ENCODE measurements at regions not wholly inside any gene's neighbourhood (a gene's known extent, or its start where the extent isn't known, plus 50 kb on each side); places are given as distances from the start of the nearest gene placed in this dataset.
"Not testable (repeated sequence)": the region's sequence is repeated elsewhere in the genome, so short reads cannot be mapped to it uniquely, and the experiment has no call there.

DNA sequence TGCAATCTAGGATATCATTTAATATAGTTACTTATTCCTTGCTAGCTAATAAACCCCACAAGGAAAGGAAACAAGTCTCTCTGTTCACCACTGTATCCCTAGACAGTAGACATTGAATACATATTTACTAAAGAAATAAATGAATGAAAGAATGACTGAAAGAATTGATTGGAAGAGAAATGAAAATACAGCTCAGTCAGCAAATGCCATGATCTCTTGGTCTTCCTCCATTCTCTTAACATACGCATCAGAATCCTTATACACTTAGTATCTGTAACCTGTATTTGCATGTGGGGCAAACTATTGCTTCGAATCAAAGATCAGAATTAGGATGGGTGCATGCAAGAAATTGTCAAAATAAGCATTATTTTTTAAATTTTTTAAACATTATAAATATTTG is 500.8 kb upstream of the ADGRL2 start:
- FAIRE-seq = no peak
- no peak for DNase-seq (ENCODE audit: low spot score)

DNA sequence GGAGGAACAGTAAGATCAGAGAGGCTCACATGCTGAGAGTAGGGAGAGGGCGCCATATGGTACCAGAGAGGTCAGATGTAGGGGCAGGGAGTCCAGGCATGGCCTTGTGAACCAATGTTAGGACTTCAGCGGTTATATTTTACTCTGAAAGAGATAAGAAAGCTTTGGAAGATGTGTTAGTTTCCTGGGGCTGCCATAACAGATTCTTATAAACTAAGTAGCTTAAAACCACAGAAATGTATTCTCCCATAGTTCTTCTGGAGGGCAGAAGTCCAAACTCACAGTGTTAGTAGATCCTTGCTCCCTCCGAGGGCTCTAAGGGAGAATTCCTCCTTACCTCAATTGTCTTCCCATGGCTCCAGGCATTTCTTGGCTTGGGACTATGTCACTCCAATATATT is 502.5 kb upstream of the ADGRL2 start:
- no peak for FAIRE-seq
- no peak for DNase-seq (ENCODE audit: low spot score)

DNA sequence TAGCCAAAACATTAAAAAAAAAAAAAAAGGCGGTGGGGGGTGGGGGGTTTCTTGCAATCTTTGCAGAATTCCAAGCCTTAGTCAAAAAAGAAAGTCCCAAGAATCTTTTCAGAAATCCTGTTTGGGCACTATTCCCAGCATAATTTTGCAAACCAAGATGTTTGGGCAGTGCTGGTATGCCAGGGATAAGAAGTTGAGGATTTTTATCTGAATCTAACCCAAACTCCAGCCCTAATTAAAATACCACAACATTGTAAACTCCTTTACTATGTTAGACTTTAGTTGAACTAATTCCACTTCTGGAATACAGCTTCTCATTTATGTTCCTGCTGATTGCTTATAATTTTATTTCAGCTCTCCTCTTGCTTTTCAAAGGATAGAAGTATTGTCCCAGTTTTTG is 504.1 kb upstream of the ADGRL2 start:
- no peak for FAIRE-seq
- DNase-seq (ENCODE audit: low spot score) = no peak

DNA sequence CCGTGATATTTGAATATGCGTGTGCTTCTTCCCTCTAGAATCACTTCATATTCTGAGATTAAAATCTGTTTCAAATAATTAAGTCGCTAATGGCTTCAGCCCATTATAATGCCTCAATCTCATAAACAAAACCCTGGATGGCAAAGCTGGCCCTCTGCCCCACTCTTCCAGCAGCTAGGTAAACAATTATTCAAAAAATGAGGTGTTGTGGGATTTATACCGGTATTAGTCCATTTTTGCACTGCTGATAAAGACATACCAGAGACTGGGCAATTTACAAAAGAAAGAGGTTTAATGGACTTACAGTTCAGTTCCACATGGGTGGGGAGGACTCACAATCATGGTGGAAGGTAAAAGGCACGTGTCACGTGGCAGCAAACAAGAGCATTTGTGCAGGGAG is 510.4 kb upstream of the ADGRL2 start:
- FAIRE-seq = no peak
- DNase-seq (ENCODE audit: low spot score) = no peak

DNA sequence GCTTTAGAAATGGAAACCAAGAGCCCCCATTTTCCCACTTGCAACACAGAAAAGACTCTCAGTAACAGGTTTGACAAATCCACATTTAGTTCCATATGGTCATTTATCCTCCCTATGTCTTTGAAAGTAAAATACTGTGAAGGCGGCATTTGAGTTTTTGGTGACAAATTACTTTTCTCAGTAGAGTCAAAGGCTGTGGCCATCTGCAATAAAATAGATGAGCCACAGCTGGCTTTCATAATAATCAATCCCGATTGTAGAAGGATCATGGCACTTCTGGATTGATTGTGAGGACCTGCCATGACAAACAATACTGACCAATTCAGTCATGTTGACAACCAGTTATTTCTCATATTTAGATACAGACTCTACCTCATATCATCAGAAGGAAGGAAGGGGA is 512.0 kb upstream of the ADGRL2 start:
- no peak for FAIRE-seq
- DNase-seq (ENCODE audit: low spot score) = no peak

DNA sequence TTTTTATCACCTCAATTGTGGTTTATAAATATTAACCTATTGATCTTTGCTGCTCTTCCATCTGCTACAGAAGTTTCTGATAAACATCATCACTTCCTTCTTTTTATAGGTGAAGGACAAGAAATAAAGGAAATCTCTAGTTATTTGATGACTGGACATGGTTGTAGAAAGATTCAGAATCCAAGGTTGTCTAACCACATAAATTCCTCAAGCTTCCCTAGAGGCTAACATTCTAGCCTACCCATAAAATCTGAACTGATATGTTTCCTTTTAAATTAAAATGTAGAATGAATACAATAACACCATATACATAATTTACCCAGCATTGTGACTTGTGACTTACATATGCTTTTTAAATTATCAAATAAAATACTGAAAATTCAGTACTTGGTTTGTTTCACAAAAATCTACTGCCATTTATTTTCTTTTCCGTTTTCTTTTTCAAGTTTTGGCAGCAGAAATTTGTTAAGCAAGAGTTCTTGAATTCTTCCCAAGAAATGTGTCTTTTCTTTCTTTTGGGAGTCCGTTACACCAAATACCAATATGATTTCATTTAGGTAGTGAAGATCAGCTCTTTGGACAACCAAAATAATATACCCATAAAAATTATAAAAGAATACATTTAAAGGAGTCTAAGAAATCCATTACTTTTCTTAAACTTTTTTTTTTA is 513.2 kb upstream of the ADGRL2 start:
- FAIRE-seq (no peak), DNase-seq (ENCODE audit: low spot score) (no peak)

DNA sequence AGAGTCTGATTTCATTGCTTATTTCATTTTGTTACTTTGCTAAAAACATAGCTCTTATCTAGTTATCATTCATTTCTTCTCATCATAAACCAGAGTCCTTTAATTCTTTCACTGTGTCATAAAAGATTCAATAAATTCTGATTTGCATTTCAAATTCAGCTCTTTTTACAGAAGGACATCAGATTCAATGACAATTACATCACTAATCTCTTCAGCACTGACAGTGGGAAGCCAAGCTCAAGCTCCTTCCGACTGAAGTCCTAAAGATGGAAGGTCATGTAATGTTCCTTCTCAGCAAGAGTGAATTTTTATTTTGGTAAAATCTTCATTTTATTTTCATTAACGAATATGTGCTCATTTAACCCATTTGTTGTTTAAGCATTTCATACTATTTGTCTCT is 530.7 kb upstream of the ADGRL2 start:
- DNase-seq (ENCODE audit: low spot score) (no peak), FAIRE-seq (no peak)

DNA sequence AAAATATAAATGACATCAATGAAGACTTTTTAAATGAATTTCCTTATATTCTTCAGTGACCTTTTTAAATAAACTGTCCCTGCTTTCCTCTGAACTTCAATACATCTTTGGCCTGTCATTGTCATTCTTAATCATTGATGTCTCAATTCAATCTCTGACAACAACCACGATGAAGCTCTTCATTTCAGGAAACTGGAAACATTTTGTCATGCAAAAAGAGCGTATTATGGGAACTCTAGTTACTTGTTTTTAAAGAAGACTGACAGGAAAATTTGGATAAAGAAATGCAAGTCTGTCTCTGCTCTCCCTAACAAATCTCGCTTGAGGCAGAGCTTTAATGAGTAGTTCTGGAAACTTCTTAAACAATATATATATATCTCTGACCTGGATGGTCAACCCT is 535.8 kb upstream of the ADGRL2 start:
- no peak for FAIRE-seq
- no peak for DNase-seq (ENCODE audit: low spot score)

DNA sequence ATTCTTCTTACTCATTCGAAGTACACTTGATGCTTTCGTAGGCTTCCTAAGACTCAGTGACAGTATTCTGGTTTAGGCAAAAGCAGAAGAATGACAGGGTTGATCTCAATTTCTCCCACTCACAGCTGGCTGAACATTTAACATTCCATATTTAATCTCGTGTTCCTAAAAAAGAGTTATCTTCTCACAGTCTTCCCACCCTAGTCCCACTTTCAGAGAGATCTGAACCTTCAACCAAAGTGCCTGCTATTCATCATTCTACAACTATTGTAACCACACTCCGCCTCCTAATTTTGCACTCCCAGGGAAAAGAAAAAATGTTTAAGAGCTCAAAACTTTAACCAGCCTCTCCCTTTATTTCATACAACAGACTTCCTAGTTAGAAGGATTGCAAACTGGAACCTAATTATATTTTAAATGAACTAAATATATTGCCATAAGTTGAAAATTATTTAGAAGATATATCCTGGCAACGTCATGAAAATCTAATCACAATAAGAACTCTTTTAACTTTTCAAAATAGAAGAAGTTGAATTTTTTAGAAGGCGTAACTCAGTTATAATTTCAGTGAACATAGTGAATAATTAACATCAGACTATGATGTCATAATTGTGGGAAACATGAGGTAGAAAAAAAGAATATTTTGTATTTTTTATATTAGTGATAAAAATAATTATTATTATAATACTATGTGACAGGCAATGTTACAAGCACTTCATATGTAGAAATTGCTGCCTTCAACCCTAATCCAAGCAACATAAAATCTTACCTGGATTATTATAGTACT is 540.9 kb upstream of the ADGRL2 start:
- FAIRE-seq = no peak
- no peak for DNase-seq (ENCODE audit: low spot score)

DNA sequence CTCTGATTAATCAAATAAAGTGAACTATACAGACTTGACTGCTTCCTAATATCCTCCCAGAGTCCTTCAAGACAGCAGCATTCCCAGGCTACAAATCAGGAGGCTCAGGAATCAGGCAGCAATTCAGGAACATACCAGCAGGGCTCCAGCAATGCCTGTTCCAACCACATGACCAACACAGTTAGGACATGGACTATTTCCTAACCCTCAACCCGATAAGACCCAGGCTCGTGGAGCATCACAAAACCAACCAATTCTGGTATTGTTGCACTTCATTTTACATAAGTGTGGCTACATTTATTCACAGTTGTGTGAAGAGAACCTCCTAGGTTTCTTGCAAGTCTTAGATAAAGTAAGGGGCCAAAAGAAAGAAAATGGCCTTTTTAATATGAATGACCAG is 546.2 kb upstream of the ADGRL2 start:
- FAIRE-seq (no peak), DNase-seq (ENCODE audit: low spot score) (peak; percentile 8)

DNA sequence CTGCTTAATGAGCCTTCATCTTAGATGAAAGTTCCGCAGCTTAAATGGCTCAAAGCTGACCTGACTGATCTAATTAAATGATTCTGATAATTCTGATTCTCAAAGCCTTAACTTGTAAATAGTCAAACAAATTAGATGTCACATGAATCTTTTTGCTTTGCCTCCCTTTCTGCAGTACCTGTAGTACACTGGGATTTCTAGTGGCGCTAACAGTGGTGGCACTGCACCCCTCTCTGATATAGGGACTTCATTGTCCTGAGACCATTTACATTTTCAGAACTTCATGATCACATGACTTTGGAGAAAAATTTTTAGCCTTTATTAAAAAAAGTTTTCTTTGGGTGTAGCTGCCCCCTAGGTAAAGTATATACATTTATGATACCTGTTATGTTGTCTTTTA is 546.7 kb upstream of the ADGRL2 start:
- FAIRE-seq = no peak
- DNase-seq (ENCODE audit: low spot score) = no peak

DNA sequence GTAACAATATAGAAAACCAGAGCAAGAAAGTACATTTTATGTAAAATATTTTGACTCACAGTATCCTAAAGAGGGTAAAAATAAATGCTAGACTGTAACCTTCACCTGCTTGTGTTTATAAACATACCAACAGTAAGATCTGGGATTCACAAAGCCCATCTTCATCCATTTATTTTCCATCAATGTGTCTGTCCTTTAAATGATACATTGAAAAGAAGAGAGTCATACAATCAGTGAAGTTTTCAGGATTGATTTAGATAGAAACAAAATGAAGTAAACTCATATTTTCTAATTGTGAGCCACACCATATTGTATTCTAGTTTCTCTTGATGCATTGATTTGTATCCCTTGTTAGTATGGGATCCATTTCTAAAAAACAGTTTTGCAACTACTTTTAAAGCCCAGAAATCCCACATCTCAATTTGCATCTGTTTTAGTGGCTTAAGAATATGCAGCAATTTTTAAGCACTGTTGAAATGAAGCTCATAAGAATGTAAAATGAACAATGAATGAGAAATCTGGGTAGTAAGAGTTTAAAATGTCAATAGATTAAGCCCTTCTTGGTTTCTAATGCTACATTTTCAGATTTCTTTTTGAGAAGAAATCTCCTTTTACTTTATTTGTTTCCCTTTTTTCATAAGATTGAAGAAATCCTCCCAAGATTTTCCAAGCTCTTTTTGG is 548.1 kb upstream of the ADGRL2 start:
- FAIRE-seq = no peak

DNA sequence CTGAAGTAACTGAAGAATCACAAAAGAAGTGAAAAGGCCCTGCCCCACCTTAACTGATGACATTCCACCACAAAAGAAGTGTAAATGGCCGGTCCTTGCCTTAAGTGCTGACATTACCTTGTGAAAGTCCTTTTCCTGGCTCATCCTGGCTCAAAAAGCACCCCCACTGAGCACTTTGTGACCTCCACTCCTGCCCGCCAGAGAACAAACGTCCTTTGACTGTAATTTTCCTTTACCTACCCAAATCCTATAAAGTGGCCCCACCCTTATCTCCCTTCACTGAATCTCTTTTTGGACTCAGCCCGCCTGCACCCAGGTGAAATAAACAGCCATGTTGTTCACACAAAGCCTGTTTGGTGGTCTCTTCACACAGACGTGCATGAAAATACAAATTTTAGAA is 549.9 kb upstream of the ADGRL2 start:
- FAIRE-seq; DNase-seq (ENCODE audit: low spot score): not testable (repeated sequence)

More for the DNA sequence above, 548.1 kb upstream of the ADGRL2 start:
- no peak for DNase-seq (ENCODE audit: low spot score)

DNA sequence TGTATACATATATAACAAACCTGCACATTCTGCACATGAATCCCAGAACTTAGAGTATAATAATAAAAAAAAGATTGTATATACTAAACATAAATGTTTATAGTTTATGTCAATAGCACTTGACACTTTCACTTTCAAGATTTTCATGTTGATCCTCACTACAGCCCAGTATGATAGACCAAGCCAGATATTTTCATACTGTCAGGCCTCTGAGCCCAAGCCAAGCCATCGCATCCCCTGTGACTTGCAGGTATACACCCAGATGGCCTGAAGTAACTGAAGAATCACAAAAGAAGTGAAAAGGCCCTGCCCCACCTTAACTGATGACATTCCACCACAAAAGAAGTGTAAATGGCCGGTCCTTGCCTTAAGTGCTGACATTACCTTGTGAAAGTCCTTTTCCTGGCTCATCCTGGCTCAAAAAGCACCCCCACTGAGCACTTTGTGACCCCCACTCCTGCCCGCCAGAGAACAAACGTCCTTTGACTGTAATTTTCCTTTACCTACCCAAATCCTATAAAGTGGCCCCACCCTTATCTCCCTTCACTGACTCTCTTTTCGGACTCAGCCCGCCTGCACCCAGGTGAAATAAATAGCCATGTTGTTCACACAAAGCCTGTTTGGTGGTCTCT is 555.5 kb upstream of the ADGRL2 start:
- FAIRE-seq; DNase-seq (ENCODE audit: low spot score): not testable (repeated sequence)

DNA sequence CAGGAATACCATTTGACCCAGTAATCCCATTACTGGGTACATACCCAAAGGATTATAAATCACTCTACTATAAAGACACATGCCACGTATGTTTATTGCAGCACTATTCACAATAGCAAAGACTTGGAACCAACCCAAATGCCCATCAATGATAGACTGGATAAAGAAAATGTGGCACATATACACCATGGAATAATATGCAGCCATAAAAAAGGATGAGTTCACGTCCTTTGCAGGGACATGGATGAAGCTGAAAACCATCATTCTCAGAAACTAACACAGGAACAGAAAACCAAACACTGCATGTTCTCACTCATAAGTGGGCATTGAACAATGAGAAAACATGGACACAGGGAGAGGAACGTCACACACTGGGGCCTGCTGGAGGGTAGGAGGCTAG is 556.1 kb upstream of the ADGRL2 start:
- FAIRE-seq; DNase-seq (ENCODE audit: low spot score): not testable (repeated sequence)

DNA sequence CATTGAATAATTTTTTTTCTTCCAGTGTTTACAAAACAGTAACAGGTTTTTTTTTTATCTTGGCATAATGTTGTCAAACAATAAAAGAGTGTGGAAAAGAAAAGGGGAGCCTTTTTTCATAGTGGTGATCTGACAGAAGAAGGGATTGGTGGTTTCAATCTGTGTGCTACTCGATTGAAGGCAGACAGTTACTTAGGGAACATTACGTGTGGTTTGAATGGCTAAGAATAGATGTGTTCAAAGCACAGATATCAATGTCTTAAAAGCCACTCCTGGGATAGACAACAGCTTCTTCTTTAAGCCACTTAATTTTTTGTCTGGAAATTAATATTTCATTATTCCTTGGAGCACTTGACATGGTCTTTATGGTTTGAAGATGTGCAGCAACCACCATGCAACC is 558.6 kb upstream of the ADGRL2 start:
- FAIRE-seq = no peak
- DNase-seq (ENCODE audit: low spot score) = no peak

DNA sequence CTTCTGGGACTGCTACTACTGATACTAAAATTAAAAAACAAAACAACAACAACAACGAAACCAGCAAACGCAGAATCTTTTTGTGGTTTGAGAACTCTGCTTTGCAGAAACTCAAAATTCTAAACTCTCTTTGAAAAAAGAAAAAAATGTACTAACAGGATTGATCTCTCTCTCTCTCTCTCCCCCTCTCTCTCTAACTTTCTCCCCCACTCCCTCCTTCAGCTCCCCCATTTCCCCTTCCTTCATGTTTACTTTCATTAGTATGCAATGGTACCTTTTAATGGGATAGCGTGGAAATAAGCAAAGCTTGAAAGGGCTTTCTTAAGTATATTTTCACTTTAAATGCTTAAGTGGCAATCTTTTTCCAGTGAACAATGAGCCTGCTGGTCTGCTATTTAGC is 562.6 kb upstream of the ADGRL2 start:
- FAIRE-seq = no peak
- no peak for DNase-seq (ENCODE audit: low spot score)

DNA sequence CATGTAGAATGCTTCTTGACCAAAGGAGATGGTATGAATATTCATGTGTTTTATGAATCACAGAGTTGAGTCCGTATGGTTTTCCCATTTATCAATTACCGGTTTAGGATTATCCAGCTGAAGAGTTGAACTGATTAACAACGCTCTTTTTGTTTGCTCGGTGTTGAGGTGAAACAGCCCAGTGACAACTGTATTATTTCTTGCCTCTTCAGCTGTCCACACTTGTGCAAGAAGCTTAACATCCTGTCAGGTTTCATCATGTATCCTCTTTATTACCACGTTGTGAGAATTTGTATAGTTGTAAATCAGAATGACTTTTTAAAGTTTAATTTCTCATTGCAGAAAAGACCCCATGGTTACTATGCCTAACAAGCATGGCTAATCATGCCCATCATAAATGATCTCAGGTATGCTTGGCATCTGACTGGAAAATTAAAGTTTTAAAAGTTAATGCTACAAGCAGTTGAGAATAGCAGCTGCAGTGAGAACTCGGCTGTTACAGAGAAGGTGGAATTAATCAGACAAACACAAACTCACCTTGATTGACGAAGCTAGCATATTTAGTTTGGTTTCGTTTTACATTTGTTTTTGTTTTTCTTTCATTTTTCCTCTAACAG is 563.2 kb upstream of the ADGRL2 start:
- peak; percentile 8 for DNase-seq (ENCODE audit: low spot score)

DNA sequence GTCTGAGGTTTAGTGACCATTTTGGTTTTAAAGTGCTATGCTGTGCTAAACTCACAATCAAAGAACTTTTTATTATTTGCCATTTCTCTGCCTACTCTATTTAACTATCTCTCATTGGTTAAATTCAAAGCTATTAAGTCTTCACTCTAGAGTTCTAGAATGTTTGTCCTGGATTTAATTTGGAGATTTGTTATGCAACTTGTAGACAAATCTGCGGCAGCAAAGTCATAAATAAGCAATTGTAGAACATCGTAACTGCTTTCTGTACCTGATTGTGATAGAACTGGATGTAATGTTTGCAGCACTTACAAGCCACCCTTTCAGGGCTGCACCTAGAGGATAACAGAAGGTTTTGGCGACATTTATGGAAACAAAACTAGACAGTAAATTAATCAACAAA is 566.5 kb upstream of the ADGRL2 start:
- FAIRE-seq (no peak), DNase-seq (ENCODE audit: low spot score) (no peak)

More for the DNA sequence above, 563.2 kb upstream of the ADGRL2 start:
- FAIRE-seq = no peak

DNA sequence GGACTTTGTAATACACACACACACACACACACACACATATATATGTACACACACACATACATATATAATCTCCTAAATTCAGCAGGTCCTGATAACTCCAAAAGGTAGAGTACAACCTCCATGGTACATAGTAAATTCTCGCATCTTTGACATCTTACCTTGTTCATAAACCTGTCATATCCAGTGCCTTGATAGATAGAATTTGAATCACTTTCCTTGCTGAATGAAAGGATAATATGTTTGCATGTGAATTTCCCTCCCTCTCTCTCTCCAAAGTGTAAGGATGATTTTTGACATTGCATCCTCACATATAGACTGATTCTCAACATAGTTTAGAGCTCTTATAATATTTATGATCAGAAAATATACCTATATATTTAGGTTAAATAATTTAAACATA is 567.1 kb upstream of the ADGRL2 start:
- no peak for DNase-seq (ENCODE audit: low spot score)
- FAIRE-seq = no peak

DNA sequence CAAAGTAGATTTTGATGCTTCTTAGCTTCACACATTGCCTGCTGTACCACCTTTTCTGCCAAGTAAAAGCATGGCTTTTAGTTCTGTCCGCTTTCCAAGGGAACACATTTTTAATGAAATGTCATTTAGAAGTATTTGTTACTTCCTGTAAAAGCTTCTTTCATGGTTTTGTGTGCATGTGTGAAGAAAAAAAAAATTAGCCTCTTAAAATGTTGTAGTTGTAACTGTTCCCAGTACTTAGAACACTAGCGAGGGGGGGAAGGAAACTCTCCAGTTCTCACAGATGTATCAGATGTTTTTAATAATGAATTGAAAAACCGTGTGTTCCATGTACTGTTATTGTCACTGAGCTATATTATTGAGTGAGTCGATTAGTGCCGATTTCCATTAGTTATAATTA is 568.3 kb upstream of the ADGRL2 start:
- DNase-seq (ENCODE audit: low spot score) (no peak), FAIRE-seq (no peak)

DNA sequence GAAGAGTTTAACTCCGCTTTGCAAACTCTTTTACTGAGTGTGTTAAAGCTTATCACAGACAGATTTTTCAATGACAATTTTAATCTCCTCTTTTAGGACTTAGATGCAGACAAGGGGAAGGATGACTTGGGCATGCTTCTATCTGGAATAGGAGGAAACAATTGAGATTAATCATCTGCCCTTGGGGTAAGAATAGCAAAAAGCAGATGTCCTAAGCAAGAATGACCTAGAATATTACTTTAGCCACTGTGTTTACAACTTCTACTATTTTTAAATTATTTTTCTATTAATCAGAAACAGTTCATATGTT is 569.0 kb upstream of the ADGRL2 start:
- DNase-seq (ENCODE audit: low spot score) (no peak), FAIRE-seq (no peak)

Data from urothelium cell line (cell line).